GM12875 (cell line): ENCODE measurements at regions not wholly inside any gene's neighbourhood (a gene's known extent, or its start where the extent isn't known, plus 50 kb on each side); places are given as distances from the start of the nearest gene placed in this dataset.

Experiments used
- H3K4me3 ChIP-seq: one replicate; pipeline ENCODE4 v1.5.1; 2011; ENCODE audit warnings: low read depth, low read length, control low read depth
- CTCF ChIP-seq: IDR thresholded peaks from 2 replicates; pipeline ENCODE4 v1.5.1; 2011; ENCODE audit warnings: low read depth, mild to moderate bottlenecking, control low read depth, inconsistent platforms, low read length, moderate library complexity, borderline replicate concordance; ENCODE audit not compliant: insufficient read depth

- TF ChIP-seq CTCF, result no peak
- H3K4me3 ChIP-seq, result no peak overlapping the region
These were observed 367.8 kb downstream of the EMP1 start for GRCh38 chr12:13564266-13564810.

- no peak overlapping the region for H3K4me3 ChIP-seq
- TF ChIP-seq CTCF, result no peak
These were observed 367.2 kb downstream of the EMP1 start for GRCh38 chr12:13563743-13564125.

- TF ChIP-seq CTCF, result no peak
- H3K4me3 ChIP-seq, result no peak overlapping the region
These were observed 366.6 kb downstream of the EMP1 start for GRCh38 chr12:13562915-13563742.

DNA sequence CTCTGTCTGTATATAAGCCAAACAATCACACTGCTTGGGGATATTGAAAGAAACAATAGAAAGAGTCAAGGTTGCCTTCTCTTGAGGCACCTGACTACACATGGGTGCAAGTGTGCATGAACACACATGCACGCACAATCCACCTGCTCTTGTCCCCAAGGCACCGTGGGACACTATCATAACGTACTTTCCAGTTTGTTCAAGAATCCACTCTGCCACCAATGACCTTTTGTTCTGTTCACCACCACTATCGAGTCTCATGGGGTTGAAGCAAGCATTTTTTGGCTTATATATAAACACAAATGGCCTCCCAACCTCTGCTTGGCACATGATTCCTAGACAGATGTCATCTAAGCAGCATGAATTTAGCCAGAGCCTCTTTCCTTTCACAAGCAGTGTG is 365.4 kb downstream of the EMP1 start:
- no peak for TF ChIP-seq CTCF

GRCh38 chr12:13559318-13559978 is 362.9 kb downstream of the EMP1 start:
- TF ChIP-seq CTCF, result no peak
- no peak overlapping the region for H3K4me3 ChIP-seq

More for the DNA sequence above, 365.4 kb downstream of the EMP1 start:
- no peak overlapping the region for H3K4me3 ChIP-seq

DNA sequence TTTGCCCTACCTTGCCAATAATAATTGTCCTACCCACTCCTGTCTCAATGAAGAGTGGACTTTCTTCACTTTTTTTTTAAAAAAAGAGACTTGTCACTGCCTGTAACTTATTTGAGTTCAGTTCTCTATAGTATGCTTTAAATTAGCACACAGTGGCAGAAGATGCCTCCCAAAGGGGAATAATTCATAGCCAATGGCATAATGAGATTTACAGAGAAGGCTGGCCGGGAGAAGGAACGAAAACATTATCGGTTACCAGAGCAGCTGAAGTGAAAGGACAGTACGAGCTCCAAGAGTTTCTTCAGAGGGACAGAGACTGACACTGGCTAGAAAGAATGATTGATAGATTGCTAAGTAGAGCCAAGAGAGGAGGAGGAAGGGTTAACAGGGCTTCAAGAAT is 356.3 kb downstream of the EMP1 start:
- no peak overlapping the region for H3K4me3 ChIP-seq
- TF ChIP-seq CTCF, result no peak
